OCI-LY7 (cell line): ENCODE measurements at regions not wholly inside any gene's neighbourhood (a gene's known extent, or its start where the extent isn't known, plus 50 kb on each side); places are given as distances from the start of the nearest gene placed in this dataset.

Source experiments
- BruUV-seq: library from RNA; stranded (reverse); fragments of 400-500 nt; replicated peaks from 2 replicates; lab custom pipeline; 2021; lab: Mats Ljungman, UMichigan
- CTCF ChIA-PET: fragments of 300-600 bp; sonication (Branson Sonifier 250); formaldehyde crosslinking; loops from one replicate; lab custom pipeline; 2022; ENCODE audit warnings: antibody characterized with exemption; ENCODE audit not compliant: unreplicated experiment; lab: Charles Lee
- POLR2A ChIA-PET: fragments of 300-600 bp; sonication (Branson Sonifier 250); formaldehyde crosslinking; loops from one replicate; lab custom pipeline; 2022; ENCODE audit warnings: antibody characterized with exemption; lab: Charles Lee
- DNase-seq: peaks from one replicate; pipeline ENCODE4 v3.0.0-alpha.2; 2015; ENCODE audit warnings: low spot score
- H2AFZ ChIP-seq: fragments of 200-600 bp; sonication (generic), shearing (Covaris generic); 2 replicates; pipeline ENCODE4 v1.6.1; 2014; ENCODE audit warnings: mild to moderate bottlenecking, antibody characterized with exemption, low read length, moderate library complexity
- H3K27ac ChIP-seq: fragments of 200-600 bp; sonication (generic); 2 replicates; pipeline ENCODE4 v1.5.1; 2014; ENCODE audit warnings: mixed run types, low read depth, mild to moderate bottlenecking, moderate library complexity, low read length, inconsistent platforms; ENCODE audit not compliant: poor library complexity, severe bottlenecking
- H3K36me3 ChIP-seq: fragments of 200-600 bp; sonication (generic); 2 replicates; pipeline ENCODE4 v1.6.1; 2014; ENCODE audit warnings: mild to moderate bottlenecking, antibody characterized with exemption, low read length, moderate library complexity, mixed read lengths; ENCODE audit not compliant: insufficient read depth
- H3K4me1 ChIP-seq: fragments of 200-600 bp; sonication (generic); 2 replicates; pipeline ENCODE4 v1.5.1; 2014; ENCODE audit warnings: mild to moderate bottlenecking, low read length; ENCODE audit not compliant: insufficient read depth, poor library complexity, severe bottlenecking
- H3K4me2 ChIP-seq: fragments of 200-600 bp; sonication (generic); 2 replicates; pipeline ENCODE4 v1.6.1; 2014; ENCODE audit warnings: mild to moderate bottlenecking, low read length
- H3K4me3 ChIP-seq: fragments of 200-600 bp; sonication (generic); 2 replicates; pipeline ENCODE4 v1.5.1; 2014; ENCODE audit warnings: mild to moderate bottlenecking, low read depth, low read length; ENCODE audit not compliant: poor library complexity, severe bottlenecking
- H3K79me2 ChIP-seq: fragments of 200-600 bp; sonication (generic); 2 replicates; pipeline ENCODE4 v1.6.1; 2016; ENCODE audit warnings: low read depth, mild to moderate bottlenecking, low read length, moderate library complexity, mixed read lengths; ENCODE audit not compliant: insufficient read depth
- H3K9me2 ChIP-seq: fragments of 200-600 bp; sonication (generic); 2 replicates; pipeline ENCODE4 v1.6.1; 2016; ENCODE audit warnings: mild to moderate bottlenecking, low read length, mixed read lengths; ENCODE audit not compliant: insufficient read depth
- H3K9me3 ChIP-seq: fragments of 200-600 bp; sonication (generic); 2 replicates; pipeline ENCODE4 v1.6.1; 2014; ENCODE audit warnings: mild to moderate bottlenecking, mixed run types, low read length, mixed read lengths
- H4K20me1 ChIP-seq: fragments of 200-600 bp; sonication (generic); 2 replicates; pipeline ENCODE4 v1.6.1; 2014; ENCODE audit warnings: mild to moderate bottlenecking, antibody characterized with exemption, low read length, moderate library complexity, mixed read lengths; ENCODE audit not compliant: insufficient read depth
- CTCF ChIP-seq: fragments of 200-600 bp; sonication (generic); conservative IDR thresholded peaks from 2 replicates; pipeline ENCODE4 v1.5.1; 2014; ENCODE audit warnings: mild to moderate bottlenecking, antibody characterized with exemption, low read length, moderate library complexity, mixed read lengths
- EZH2phosphoT487 ChIP-seq: fragments of 200-600 bp; sonication (generic); IDR thresholded peaks from 2 replicates; pipeline ENCODE4 v1.6.1; 2018; ENCODE audit warnings: low read depth, borderline replicate concordance, mild to moderate bottlenecking, mixed run types, antibody characterized with exemption, low read length, moderate library complexity, mixed read lengths
- intact Hi-C: fragments of 100-400 bp; cut with micrococcal nuclease; formaldehyde crosslinking; loops from one replicate; pipeline ENCODE4 v1.10.0; 2022; ENCODE audit not compliant: unreplicated experiment

GRCh38 chr12:94834036-94834625, 169.4 kb downstream of the NDUFA12 start:
- no peak overlapping the region for H3K27ac ChIP-seq
- peaks cover 55% of the 10 kb centered on the region for H3K4me1 ChIP-seq
- ChIA-PET CTCF (no interaction called here), POLR2A (interaction anchor here (0.7 to 2.1 kb wide), 3 partner anchors 8 to 37 kb away, joined by 3 to 15 read pairs (median 3); no protein-coding TSS in a partner anchor)
- H3K4me3 ChIP-seq = no peak overlapping the region
- H2AFZ ChIP-seq = no peak overlapping the region
- H3K4me2 ChIP-seq = no peak overlapping the region
- no peaks in the 10 kb centered on the region for H4K20me1 ChIP-seq
- no TSS peak for BruUV-seq
- intact Hi-C loops = no loop called here
- no peak for TF ChIP-seq EZH2phosphoT487
- no peak for TF ChIP-seq CTCF
- no peaks in the 10 kb centered on the region for H3K36me3 ChIP-seq
- peaks cover 5% of the 10 kb centered on the region; the same call in 1 of the 2 replicates for H3K9me3 ChIP-seq
- no peak for DNase-seq
- H3K9me2 ChIP-seq = no peaks in the 10 kb centered on the region
- no peaks in the 10 kb centered on the region for H3K79me2 ChIP-seq

- ChIA-PET POLR2A (interaction anchor here (0.7 to 2.1 kb wide), 5 partner anchors 9 to 38 kb away, joined by 3 to 15 read pairs (median 4); no protein-coding TSS in a partner anchor), CTCF (no interaction called here)
- no peaks in the 10 kb centered on the region for H4K20me1 ChIP-seq
- H3K4me3 ChIP-seq = no peak overlapping the region
- peaks cover 49% of the 10 kb centered on the region for H3K4me1 ChIP-seq
- H3K79me2 ChIP-seq = no peaks in the 10 kb centered on the region
- no peak for TF ChIP-seq CTCF
- TF ChIP-seq EZH2phosphoT487 = no peak
- no TSS peak for BruUV-seq
- H3K4me2 ChIP-seq = peak overlapping the region; percentile 27; the same call in 1 of the 2 replicates
- intact Hi-C loops = no loop called here
- H3K9me2 ChIP-seq = no peaks in the 10 kb centered on the region
- no peaks in the 10 kb centered on the region for H3K36me3 ChIP-seq
- no peak for DNase-seq
- peaks cover 7% of the 10 kb centered on the region; the same call in 1 of the 2 replicates for H3K9me3 ChIP-seq
- peak overlapping the region; percentile 71; the same call in 1 of the 2 replicates for H2AFZ ChIP-seq
- peak overlapping the region; percentile 1 for H3K27ac ChIP-seq
These were observed 170.5 kb downstream of the NDUFA12 start for GRCh38 chr12:94832780-94833681.
